DMS114 treated with DMSO at 0.1 percent for 48 hours (cell line): ENCODE measurements at regions not wholly inside any gene's neighbourhood (a gene's known extent, or its start where the extent isn't known, plus 50 kb on each side); places are given as distances from the start of the nearest gene placed in this dataset.

Experiments used
- DNase-seq: peaks from one replicate; lab custom pipeline; 2025; ENCODE audit not compliant: unreplicated experiment; lab: John Stamatoyannopoulos, UW

DNA sequence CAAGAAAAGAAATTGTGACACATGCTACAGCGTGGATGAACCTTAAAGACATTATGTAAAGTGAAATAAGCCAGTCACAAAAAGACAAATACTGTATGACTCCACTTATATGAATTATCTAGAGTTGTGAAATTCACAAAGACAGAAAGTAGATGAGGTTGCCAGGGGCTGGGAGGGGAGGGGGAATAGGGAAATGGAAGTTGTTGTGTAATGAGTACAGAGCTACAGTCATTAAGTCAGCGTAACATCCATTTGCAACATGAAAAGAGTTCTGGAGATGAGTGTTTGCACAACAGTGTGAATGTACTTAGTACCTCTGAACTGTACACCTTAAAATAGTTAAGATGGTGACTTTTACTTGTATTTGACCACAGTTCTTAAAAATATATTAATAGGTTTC is 112.1 kb upstream of the CDK1 start:
- no peak for DNase-seq

- no peak for DNase-seq
These were observed 113.4 kb upstream of the CDK1 start for GRCh38 chr10:60664859-60665258.

DNA sequence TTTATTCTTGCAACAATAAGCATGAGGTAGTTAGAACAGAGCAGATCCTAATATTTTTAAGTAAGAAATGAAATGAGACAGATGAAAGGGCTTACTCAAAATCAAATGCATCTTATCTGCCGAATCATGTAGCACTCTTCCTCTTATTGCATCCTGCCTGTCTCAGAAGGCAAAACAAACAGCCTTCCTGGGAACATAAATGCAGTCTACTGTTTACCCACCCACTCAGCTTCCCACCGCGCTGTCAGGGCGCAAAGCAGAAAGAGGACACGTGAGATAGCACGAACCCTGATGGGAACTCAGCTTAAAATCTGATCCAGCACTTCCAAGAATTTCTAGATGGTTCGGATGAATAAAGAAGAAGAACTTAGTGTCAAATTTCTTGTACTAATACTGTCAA is 114.4 kb upstream of the CDK1 start:
- no peak for DNase-seq

- DNase-seq: no peak
These were observed 115.2 kb upstream of the CDK1 start for GRCh38 chr10:60662917-60663614.

DNA sequence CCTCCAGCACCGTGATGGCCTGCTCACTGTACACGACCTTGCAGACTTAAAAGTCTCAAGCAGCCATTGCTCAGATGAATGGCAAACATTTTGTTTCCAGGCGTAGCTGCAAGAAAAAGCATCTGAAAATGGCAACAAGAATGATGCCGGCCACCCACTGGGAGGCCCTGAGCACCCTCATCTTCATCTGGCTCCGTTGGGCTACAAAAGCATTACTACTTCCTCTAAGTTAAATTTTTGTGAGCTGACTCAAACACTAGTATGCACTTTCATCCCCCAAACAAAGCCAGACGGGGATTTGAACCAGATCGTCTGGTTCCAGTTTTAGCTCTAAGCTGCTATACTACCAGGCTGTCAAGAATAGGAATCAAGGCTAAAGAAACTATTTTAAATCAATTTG is 116.6 kb upstream of the CDK1 start:
- DNase-seq: no peak

- no peak for DNase-seq
These were observed 117.7 kb upstream of the CDK1 start for GRCh38 chr10:60660625-60661024.

DNA sequence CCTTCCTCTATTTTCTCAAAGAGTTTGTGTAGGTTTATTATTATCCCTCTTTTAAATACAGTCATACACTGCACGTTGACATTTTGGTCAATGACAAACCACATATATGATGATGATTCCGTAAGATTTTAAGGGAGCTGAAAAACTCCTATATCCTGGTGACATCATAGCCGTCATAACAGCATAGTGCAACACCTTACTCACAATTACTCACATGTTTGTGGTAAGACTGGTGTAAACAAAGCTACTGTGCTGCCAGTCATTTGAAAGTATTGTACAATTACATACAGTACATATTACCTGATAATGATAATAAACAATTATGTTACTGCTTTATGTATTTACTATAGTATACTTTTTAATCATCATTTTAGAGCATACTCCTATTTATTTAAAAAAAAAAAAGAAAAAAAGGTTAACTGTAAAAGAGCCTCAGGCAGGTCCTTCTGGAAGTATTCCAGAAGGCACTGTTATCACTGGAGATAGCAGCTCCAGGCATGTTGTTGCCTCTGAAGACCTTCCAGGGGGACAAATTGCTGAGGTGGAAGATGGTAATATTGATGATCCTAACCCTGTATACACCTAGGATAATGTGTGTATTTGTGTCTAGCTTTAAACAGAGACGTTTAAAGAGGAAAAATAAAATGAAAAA is 123.3 kb upstream of the CDK1 start:
- no peak for DNase-seq

DNA sequence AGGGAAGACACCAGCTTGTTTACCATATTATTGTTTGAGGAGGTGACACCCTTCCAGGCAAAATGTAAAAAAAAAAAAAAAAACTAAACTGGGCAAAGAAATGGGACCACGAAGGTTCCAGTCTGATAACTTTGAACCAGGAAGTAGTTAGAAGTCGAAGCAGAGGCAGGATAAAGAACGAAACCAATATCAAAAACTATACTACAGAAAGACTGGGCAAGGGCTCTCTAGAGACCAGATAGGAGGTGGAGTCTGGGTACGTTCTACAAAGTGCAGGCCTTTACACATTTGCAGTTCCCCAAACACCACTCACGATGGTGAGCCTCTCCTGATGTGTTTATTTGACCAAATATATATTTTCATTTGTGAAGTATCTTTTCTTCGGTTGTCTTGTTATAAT is 125.7 kb upstream of the CDK1 start:
- DNase-seq: no peak

- DNase-seq: no peak
These were observed 127.9 kb upstream of the CDK1 start for GRCh38 chr10:60650378-60650800.

- no peak for DNase-seq
These were observed 128.5 kb upstream of the CDK1 start for GRCh38 chr10:60649485-60650377.

- no peak for DNase-seq
These were observed 129.5 kb upstream of the CDK1 start for GRCh38 chr10:60648761-60649160.

DNA sequence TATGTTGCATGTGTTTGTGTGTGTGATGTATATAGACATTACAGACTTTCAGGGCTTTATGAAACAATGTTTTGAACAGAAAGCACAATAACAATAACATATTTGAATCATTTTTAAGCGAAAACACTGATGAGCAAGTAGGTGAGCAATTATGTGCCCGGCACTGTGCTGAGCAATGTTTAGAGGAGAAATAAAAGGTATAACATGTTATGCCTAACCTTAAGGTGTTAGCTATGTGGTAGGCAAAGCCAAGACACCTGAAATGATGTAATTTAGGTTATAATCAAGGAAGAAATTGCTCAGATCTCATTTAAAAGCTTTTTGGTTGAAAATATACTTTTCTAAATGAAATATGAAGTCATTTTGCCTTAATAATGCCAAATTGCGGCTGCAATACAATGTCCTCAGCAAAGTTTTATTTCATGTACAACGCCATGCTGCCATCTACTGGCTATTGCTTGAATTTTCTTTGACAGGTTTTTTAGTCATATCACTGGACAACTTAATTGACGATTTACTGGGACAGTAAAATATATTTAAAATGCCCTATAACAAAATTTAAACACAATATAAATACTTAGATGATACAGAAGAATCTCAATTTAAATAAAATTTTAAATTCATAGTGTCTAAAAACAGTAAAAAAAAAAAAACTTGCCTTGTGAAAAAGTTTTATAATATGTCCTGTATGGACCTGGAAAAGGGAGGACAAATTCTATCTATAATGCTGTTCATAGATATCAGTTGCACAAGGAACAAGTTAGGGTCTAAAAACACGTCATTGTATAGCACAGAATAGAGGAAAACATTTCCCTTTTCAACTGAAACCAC is 131.1 kb upstream of the CDK1 start:
- peak; percentile 68 for DNase-seq

DNA sequence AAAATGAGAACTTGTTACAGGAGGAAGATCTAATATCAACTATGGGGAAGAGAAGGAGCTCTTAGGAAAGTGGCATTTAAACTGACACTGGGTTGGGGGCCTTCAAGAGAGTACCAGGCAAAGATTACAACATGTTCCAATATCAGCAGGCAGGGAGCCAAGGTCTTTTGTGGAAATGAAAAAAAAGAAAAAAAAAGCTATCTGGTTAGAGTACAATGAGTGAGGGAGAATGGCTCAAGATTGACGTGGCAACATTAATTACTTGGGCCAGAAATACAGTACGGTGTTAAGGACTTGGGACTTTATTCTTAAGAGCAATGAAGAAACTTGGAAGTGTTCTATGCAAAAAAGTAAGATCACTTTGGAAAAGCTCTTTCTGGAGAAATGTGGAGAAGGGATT is 132.3 kb upstream of the CDK1 start:
- DNase-seq: no peak

DNA sequence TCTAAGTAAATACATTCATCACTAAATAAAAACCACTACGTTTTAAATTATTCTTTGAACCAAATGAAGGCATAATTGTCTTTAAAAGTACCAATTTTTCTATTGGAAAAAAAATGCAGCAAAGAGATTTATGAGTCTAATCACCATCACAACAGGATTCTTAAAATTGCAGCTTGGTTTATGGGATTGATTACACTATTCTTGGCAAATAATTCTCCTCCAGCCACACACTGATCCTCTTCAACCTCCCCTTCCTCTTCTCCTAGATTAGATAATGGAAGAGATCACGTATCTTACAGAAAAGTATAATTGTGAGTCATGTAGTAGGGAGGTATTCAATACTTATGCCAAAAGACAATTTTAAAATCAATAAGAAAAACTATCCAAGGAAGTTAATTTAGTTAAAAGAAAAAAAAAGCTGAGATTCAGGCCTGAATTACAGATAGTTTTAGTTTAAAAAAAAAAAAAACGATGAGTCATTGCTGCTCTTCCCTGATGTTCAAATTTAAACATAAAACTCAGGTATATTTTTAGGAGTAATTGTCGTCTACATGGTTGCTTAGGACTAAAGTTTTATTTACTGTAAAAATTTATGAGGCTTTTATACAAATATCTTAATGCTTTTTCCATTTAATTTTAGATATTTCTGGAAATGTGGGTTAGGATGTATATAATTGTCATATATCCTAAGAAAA is 133.7 kb upstream of the CDK1 start:
- no peak for DNase-seq

DNA sequence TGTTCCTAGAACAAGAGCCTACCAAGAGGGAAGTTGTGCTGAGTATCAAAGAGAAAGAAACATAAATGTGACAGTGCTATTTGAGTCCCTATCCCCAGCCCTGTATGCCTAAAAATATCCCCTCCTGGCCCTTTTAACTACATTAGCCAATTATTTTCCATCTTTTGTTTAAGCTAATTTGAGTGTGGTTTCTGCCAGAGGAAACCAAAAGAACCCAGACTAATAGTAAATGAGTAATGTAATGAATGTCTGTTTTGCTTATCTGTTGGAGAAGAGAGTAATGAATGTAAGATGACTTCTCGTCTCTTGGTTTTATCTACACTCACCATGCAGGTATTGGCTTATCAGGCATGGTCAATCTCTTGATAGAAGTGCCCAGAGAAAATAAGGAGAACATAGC is 134.4 kb upstream of the CDK1 start:
- no peak for DNase-seq

- no peak for DNase-seq
These were observed 148.9 kb upstream of the CDK1 start for GRCh38 chr10:60629332-60629731.

- DNase-seq: no peak
These were observed 150.2 kb upstream of the CDK1 start for GRCh38 chr10:60627778-60628748.

GRCh38 chr10:60626037-60626436 is 152.2 kb upstream of the CDK1 start:
- DNase-seq: no peak

GRCh38 chr10:60623627-60624026 is 154.7 kb upstream of the CDK1 start:
- no peak for DNase-seq
